GM10266 (cell line): ENCODE measurements at regions not wholly inside any gene's neighbourhood (a gene's known extent, or its start where the extent isn't known, plus 50 kb on each side); places are given as distances from the start of the nearest gene placed in this dataset.

ENCODE experiments used
- DNase-seq: peaks from one replicate; pipeline ENCODE4 v3.0.0; 2012; ENCODE audit errors: extremely low spot score
- TF ChIP-seq, protein P1 (sequence below): IDR thresholded peaks from 2 replicates; pipeline ENCODE4 v1.5.1; 2012; ENCODE audit warnings: mild to moderate bottlenecking, low read depth; ENCODE audit not compliant: control insufficient read depth, insufficient read depth; ENCODE audit errors: missing control alignments

DNA sequence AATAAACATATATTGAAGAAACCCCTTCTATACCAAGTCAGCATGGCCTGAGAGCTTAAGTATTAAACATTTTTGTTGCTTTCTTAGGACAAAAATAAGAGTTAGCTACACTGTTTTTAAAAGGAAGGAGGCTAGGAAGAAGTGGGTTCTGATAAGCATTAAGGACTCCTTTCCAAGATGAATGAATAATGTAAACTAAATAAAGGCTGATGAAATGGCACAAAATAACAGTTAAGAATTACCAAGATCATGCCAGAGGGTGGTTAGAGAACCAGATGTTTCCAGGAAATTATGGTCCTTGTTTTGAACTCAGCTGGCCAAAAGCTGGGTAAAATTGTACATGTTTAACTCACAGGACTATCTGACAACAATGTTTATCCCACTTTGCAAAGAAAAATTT lies 114.1 kb upstream of the ETS2 start:
- no peak for DNase-seq
- TF ChIP-seq, protein P1, sequence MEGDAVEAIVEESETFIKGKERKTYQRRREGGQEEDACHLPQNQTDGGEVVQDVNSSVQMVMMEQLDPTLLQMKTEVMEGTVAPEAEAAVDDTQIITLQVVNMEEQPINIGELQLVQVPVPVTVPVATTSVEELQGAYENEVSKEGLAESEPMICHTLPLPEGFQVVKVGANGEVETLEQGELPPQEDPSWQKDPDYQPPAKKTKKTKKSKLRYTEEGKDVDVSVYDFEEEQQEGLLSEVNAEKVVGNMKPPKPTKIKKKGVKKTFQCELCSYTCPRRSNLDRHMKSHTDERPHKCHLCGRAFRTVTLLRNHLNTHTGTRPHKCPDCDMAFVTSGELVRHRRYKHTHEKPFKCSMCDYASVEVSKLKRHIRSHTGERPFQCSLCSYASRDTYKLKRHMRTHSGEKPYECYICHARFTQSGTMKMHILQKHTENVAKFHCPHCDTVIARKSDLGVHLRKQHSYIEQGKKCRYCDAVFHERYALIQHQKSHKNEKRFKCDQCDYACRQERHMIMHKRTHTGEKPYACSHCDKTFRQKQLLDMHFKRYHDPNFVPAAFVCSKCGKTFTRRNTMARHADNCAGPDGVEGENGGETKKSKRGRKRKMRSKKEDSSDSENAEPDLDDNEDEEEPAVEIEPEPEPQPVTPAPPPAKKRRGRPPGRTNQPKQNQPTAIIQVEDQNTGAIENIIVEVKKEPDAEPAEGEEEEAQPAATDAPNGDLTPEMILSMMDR: no peak

DNA sequence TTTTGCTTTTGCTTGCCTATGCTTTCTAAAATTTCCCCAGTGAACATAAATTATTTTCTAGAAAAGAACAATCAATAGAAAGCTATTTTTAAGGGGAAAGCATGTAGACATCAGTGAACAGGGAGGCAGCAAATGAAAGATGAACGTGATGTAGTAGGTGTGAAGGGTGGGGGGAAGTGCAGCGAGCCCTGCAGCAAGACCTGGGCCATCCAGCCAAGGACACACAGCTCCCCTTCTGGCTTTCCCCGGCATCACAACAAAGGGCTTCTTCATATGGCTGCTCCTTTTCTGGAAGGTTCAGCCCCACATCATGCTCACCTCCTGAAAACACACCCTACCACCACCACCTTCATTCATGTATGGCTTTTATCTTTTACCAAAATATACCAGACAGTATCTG lies 109.2 kb upstream of the ETS2 start:
- no peak for DNase-seq
- TF ChIP-seq, protein P1: no peak

DNA sequence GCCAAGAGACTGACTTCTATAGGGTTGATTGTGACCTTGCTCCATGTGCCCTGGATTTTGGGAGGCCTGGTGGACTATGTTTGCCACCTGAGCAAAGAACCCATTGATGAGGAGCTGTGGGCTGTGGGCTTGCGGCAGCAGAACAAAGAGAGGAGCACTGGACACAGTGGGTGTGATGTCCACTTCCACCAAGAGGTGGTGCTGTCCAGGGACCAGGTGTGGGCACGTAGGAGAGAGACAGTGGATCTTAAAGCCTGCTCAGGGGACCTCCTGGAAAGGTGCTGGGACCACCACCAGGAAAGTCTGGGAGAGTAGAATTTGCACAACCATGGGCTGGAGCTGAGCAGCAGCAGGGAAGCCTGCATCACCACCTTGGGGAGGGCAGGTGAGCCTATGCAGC lies 106.7 kb upstream of the ETS2 start:
- TF ChIP-seq, protein P1: no peak
- no peak for DNase-seq

DNA sequence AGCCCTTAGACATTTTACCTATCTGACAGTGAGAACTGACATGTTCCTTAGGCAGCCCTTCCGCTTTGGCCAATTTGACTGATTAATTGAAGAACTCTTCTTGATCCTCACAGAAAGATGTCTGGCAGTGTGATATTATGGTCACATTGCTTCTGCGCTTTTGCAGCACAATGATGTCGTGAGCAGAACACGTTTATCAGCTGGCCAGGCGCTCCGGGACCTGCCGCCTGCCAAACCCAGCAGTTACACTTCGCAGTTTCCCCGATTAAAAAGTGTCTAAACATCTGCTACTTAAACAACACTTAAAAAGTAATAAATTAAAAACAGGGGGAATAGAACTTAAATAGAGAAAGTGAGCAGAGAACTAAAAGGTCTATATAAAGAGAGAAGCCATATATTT lies 103.5 kb upstream of the ETS2 start:
- no peak for DNase-seq
- TF ChIP-seq, protein P1: no peak

DNA sequence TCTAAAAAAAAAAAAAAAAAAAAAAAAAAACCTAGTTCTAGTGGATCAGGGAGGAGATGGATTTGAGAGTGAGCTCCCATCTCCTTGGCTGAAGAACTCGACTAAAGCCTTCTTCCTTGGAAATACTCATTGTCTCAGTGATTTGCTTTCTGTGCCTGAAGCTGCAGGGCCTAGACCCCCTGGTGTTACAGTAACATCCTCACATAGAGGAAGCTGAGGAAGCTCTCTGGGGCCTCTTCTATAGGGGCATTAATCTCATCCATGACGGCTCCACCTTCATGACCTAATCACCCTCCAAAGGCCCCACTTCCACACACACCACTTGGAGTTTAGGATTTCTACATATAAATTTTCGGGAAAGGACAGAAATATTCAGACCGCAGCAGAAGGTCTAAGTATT lies 95.9 kb upstream of the ETS2 start:
- TF ChIP-seq, protein P1: no peak
- no peak for DNase-seq

DNA sequence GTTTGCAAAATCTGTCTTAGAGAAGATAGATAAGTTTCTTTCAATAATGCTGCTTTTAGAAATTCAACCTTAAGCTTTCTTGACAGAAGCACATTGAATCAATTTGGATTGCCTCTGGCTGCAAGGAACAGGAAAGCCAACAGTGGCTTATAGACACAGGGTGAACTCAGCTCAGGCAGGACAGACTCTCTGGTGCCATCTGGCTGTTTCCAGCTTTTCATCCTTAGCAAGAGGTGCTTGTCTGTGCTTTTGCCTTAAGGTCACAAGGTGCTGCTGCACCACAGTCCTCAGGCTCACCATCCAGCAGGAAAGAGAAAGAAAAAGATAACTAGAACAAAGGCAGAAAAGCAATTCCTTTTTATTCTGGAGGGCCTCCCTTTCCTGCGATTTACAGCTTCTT lies 93.7 kb upstream of the ETS2 start:
- TF ChIP-seq, protein P1: peak; percentile 16
- DNase-seq: no peak

DNA sequence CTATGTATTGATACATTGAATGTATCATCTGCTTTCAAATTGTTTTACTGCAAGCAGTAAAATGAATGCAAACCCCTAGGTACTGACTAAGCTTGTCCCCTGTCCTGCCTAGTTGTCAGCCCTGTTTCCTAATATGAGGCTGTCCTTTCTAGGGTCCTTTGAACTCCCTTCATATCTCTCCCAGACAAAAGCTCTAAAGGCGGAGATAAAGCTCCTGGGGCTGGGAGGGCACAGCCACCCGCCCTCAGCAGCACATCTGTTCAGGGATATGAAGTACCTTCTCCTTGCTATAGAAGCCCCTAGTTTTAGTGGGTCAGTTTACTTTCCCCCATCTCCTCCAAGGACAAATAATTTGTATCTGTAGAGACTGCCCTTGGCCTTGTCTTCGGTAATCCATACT lies 93.1 kb upstream of the ETS2 start:
- no peak for DNase-seq
- TF ChIP-seq, protein P1: no peak
